ENCODE measurements at regions not wholly inside any gene's neighbourhood (a gene's known extent, or its start where the extent isn't known, plus 50 kb on each side); places are given as distances from the start of the nearest gene placed in this dataset.
"Not testable (repeated sequence)": the region's sequence is repeated elsewhere in the genome, so short reads cannot be mapped to it uniquely, and the experiment has no call there.

DNA sequence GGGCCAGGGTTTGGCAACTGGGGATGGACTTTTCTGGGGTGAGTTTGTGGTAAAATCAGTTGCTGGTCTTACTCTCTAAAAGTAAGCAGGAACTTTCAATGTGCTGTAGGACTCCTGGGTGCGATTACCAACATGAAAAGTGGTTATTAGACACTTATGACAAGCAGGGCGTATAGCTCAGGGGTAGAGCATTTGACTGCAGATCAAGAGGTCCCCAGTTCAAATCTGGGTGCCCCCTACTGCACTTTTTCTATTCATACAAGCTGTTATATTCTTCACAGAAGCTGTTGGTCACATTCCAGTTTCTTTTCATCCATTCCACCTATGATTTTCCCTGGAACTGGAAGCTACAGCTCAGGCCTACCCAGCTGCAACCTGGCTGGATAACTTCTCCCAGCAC, 100.2 kb upstream of the ZNF746 start:
- not testable (repeated sequence) for TF ChIP-seq GATA1 (IDR thresholded peaks at IDR 0.05; ENCODE audit: low read depth, low read length); POLR2A (IDR thresholded peaks at IDR 0.05; ENCODE audit: low read length)
